GM21786 (cell line): ENCODE measurements at regions not wholly inside any gene's neighbourhood (a gene's known extent, or its start where the extent isn't known, plus 50 kb on each side); places are given as distances from the start of the nearest gene placed in this dataset.

Source experiments
- ATAC-seq: cut with Tn5 transposase; IDR thresholded peaks from one replicate; pipeline ENCODE4 v1.9.1; 2021; ENCODE audit not compliant: unreplicated experiment

- no peak for ATAC-seq
These were observed 56.3 kb upstream of the SLC22A11 start for GRCh38 chr11:64499261-64500004.

GRCh38 chr11:64500176-64501013 lies 55.3 kb upstream of the SLC22A11 start:
- no peak for ATAC-seq

GRCh38 chr11:64501500-64502427 lies 54.0 kb upstream of the SLC22A11 start:
- no peak for ATAC-seq

- ATAC-seq: no peak
These were observed 53.1 kb upstream of the SLC22A11 start for GRCh38 chr11:64502634-64503033.

GRCh38 chr11:64503186-64503753 lies 52.5 kb upstream of the SLC22A11 start:
- ATAC-seq: no peak

GRCh38 chr11:64504999-64505398 lies 50.7 kb upstream of the SLC22A11 start:
- ATAC-seq: no peak
